CD4-positive, CD25-positive, alpha-beta regulatory T cell (primary cell): ENCODE measurements at regions not wholly inside any gene's neighbourhood (a gene's known extent, or its start where the extent isn't known, plus 50 kb on each side); places are given as distances from the start of the nearest gene placed in this dataset.

Experiments
- ATAC-seq, 2 donors: fragments of 150-1000 bp; cut with Tn5 transposase; one replicate each; pipeline ENCODE4 v1.10.0; 2021; ENCODE audit warnings: low read depth in 2 of 2, moderate number of reproducible peaks in 2 of 2, moderate library complexity in 1 of 2
- DNase-seq, 3 donors: peaks; one replicate each; pipeline versions ENCODE4 v3.0.0 to v3.0.0-alpha.2; 2012 to 2022; ENCODE audit warnings: mixed read lengths in 1 of 3
- H3K27ac ChIP-seq: one replicate; pipeline ENCODE4 v1.7.0; 2013; ENCODE audit warnings: mild to moderate bottlenecking, low read length; ENCODE audit not compliant: insufficient read depth, poor library complexity, severe bottlenecking
- H3K27me3 ChIP-seq: one replicate; pipeline ENCODE4 v1.7.0; 2013; ENCODE audit warnings: low read length; ENCODE audit not compliant: control insufficient read depth, insufficient read depth
- H3K36me3 ChIP-seq: one replicate; pipeline ENCODE4 v1.7.0; 2013; ENCODE audit warnings: mild to moderate bottlenecking, low read length, moderate library complexity; ENCODE audit not compliant: control insufficient read depth, insufficient read depth
- H3K4me1 ChIP-seq: 2 replicates; pipeline ENCODE4 v1.7.0; 2013; ENCODE audit warnings: mild to moderate bottlenecking, low read length; ENCODE audit not compliant: insufficient read depth, control insufficient read depth, poor library complexity, severe bottlenecking
- H3K4me3 ChIP-seq: one replicate; pipeline ENCODE4 v1.7.0; 2013; ENCODE audit warnings: low read depth, mild to moderate bottlenecking, low read length, moderate library complexity
- H3K9me3 ChIP-seq, 2 experiments: 1 replicate in 1 of 2; 2 replicates in 1 of 2; pipeline ENCODE4 v1.7.0; 2013; ENCODE audit warnings: low read length in 2 of 2, mild to moderate bottlenecking in 1 of 2, moderate library complexity in 1 of 2; ENCODE audit not compliant: control insufficient read depth in 2 of 2
- H3K27ac Mint-ChIP-seq, 3 donors: one replicate each; pipeline ENCODE4 v1.8.0; 2020 to 2022; ENCODE audit warnings: mild to moderate bottlenecking in 3 of 3, mixed read lengths in 3 of 3, moderate library complexity in 2 of 3
- H3K27me3 Mint-ChIP-seq: one replicate; pipeline ENCODE4 v1.8.0; 2022; ENCODE audit warnings: mild to moderate bottlenecking, mixed read lengths
- H3K36me3 Mint-ChIP-seq: one replicate; pipeline ENCODE4 v1.8.0; 2020; ENCODE audit warnings: mixed read lengths
- H3K4me1 Mint-ChIP-seq, 4 donors: one replicate each; pipeline ENCODE4 v1.8.0; 2020 to 2022; ENCODE audit warnings: mixed read lengths in 4 of 4, mild to moderate bottlenecking in 1 of 4
- H3K4me3 Mint-ChIP-seq, 4 donors: one replicate each; pipeline ENCODE4 v1.8.0; 2020 to 2022; ENCODE audit warnings: mild to moderate bottlenecking in 4 of 4, mixed read lengths in 4 of 4, moderate library complexity in 3 of 4
- H3K9me3 Mint-ChIP-seq, 7 donors: one replicate each; pipeline ENCODE4 v1.8.0; 2020 to 2022; ENCODE audit warnings: mixed read lengths in 7 of 7, mild to moderate bottlenecking in 3 of 7, moderate library complexity in 2 of 7

DNA sequence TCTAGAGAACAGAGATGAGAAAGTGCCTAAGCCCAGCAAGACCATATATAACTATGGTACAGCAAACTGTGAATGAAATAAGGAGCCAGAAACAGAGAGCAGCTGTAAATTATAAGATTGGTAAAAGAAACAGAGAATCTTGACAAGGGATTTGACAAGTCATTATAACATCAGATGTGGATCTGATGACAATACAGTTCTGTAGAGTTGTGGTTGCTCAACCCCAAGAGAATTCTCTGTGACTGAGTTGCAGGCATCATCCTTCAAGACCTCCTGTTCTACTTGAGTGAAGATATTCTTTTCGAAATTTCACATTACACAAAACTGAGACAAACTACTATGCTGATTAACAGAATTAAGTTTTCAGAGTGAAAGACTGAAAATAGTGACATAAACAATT lies 343.1 kb upstream of the SLC39A10 start:
- H3K9me3 ChIP-seq, result no peaks in the 10 kb centered on the region
- H3K27me3 ChIP-seq, result no peaks in the 10 kb centered on the region
- no peaks in the 10 kb centered on the region for H3K4me1 ChIP-seq
- Mint-ChIP-seq H3K4me1 (peaks cover 5 to 14% (median 9%) of the 10 kb centered on the region in 4 donors), H3K27me3 (peaks cover 8% of the 10 kb centered on the region), H3K4me3 (no peak overlapping the region), H3K36me3 (no peaks in the 10 kb centered on the region), H3K27ac (no peak overlapping the region), H3K9me3 (no peaks in the 10 kb centered on the region)
- H3K4me3 ChIP-seq, result no peak overlapping the region
- ATAC-seq (no peak), DNase-seq (no peak)
- H3K36me3 ChIP-seq, result no peaks in the 10 kb centered on the region
- no peak overlapping the region for H3K27ac ChIP-seq

GRCh38 chr2:195312662-195313061 lies 344.4 kb upstream of the SLC39A10 start:
- no peak overlapping the region for H3K4me3 Mint-ChIP-seq
- no peaks in the 10 kb centered on the region for H3K9me3 Mint-ChIP-seq
- peaks cover 8% of the 10 kb centered on the region for H3K27me3 Mint-ChIP-seq
- H3K4me1 ChIP-seq, result no peaks in the 10 kb centered on the region
- H3K9me3 ChIP-seq, result no peaks in the 10 kb centered on the region
- DNase-seq (peak in 1 of 3 donors; percentile 15), ATAC-seq (no peak)
- H3K27ac ChIP-seq, result no peak overlapping the region
- H3K4me1 Mint-ChIP-seq, result peaks cover 0 to 8% (median 3%) of the 10 kb centered on the region in 4 donors
- no peaks in the 10 kb centered on the region for H3K27me3 ChIP-seq
- no peak overlapping the region for H3K4me3 ChIP-seq
- H3K27ac Mint-ChIP-seq, result no peak overlapping the region
- no peaks in the 10 kb centered on the region for H3K36me3 Mint-ChIP-seq
- H3K36me3 ChIP-seq, result no peaks in the 10 kb centered on the region

GRCh38 chr2:195308163-195308562 lies 348.9 kb upstream of the SLC39A10 start:
- Mint-ChIP-seq H3K36me3 (no peaks in the 10 kb centered on the region), H3K27ac (no peak overlapping the region), H3K4me3 (no peak overlapping the region), H3K4me1 (no peaks in the 10 kb centered on the region), H3K9me3 (no peaks in the 10 kb centered on the region), H3K27me3 (peaks cover 19% of the 10 kb centered on the region)
- Histone ChIP-seq H3K36me3 (no peaks in the 10 kb centered on the region), H3K4me3 (no peak overlapping the region), H3K4me1 (no peaks in the 10 kb centered on the region), H3K27me3 (no peaks in the 10 kb centered on the region), H3K9me3 (no peaks in the 10 kb centered on the region), H3K27ac (no peak overlapping the region)
- no peak for ATAC-seq
- DNase-seq, result no peak

DNA sequence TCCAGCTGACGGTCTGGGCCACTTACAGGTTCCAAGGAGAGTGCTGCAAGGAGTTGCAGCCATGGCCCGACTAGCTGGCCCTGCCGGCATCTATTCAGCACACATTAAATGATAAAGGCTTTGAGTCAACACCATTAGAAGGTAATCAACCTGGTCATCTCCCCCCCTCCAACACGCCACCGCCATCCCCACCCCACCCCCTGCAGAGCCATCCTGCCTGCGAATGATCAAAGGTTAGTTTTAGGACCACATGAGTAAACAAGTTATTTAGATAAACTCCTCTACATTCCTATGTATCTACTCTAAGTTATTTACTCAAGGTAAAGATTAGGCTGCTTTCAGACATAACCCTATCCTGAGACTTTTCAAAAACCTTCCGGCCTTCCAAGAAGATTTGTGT lies 349.3 kb upstream of the SLC39A10 start:
- H3K27me3 Mint-ChIP-seq, result peaks cover 19% of the 10 kb centered on the region
- DNase-seq, result no peak

GRCh38 chr2:195304310-195304709 lies 352.7 kb upstream of the SLC39A10 start:
- H3K27me3 ChIP-seq, result no peaks in the 10 kb centered on the region
- no peaks in the 10 kb centered on the region for H3K9me3 ChIP-seq
- H3K27ac ChIP-seq, result no peak overlapping the region
- no peaks in the 10 kb centered on the region for H3K36me3 Mint-ChIP-seq
- no peaks in the 10 kb centered on the region for H3K36me3 ChIP-seq
- DNase-seq (no peak), ATAC-seq (no peak)
- H3K4me3 ChIP-seq, result no peak overlapping the region
- H3K27ac Mint-ChIP-seq, result peak overlapping the region in 1 of 3 donors; percentile 9
- peaks cover 12% of the 10 kb centered on the region for H3K27me3 Mint-ChIP-seq
- no peaks in the 10 kb centered on the region for H3K9me3 Mint-ChIP-seq
- no peak overlapping the region for H3K4me3 Mint-ChIP-seq
- H3K4me1 ChIP-seq, result no peaks in the 10 kb centered on the region
- no peaks in the 10 kb centered on the region for H3K4me1 Mint-ChIP-seq

More for the DNA sequence above, 349.3 kb upstream of the SLC39A10 start:
- no peak for ATAC-seq
- Mint-ChIP-seq H3K9me3 (no peaks in the 10 kb centered on the region), H3K4me3 (no peak overlapping the region), H3K4me1 (no peaks in the 10 kb centered on the region), H3K27ac (no peak overlapping the region), H3K36me3 (no peaks in the 10 kb centered on the region)
- Histone ChIP-seq H3K36me3 (no peaks in the 10 kb centered on the region), H3K4me1 (no peaks in the 10 kb centered on the region), H3K27me3 (no peaks in the 10 kb centered on the region), H3K4me3 (no peak overlapping the region), H3K9me3 (no peaks in the 10 kb centered on the region), H3K27ac (no peak overlapping the region)

DNA sequence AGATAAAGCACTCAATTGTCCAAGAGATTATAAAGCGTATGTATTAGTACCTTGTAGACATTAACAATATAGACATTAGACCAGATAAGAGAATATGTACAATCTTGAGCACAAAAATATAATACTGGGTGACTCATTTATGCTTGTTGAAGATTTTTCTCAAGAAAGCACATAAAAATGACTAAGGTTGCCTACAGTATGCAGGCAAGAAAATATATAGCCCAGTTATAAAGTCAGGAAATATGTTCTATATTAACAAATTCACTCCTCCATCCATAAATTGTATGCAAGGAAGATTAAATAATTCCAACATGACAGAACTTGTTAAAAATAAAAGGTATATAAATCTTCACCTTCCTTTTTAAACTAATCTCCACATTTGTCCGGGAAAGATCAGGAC lies 356.4 kb upstream of the SLC39A10 start:
- Histone ChIP-seq H3K27me3 (no peaks in the 10 kb centered on the region), H3K4me1 (no peaks in the 10 kb centered on the region), H3K4me3 (no peak overlapping the region), H3K9me3 (no peaks in the 10 kb centered on the region), H3K27ac (no peak overlapping the region), H3K36me3 (no peaks in the 10 kb centered on the region)
- H3K4me3 Mint-ChIP-seq, result no peak overlapping the region
- H3K36me3 Mint-ChIP-seq, result no peaks in the 10 kb centered on the region
- no peak overlapping the region for H3K27ac Mint-ChIP-seq
- H3K27me3 Mint-ChIP-seq, result no peaks in the 10 kb centered on the region
- ATAC-seq (no peak), DNase-seq (no peak)
- H3K9me3 Mint-ChIP-seq, result peaks cover 0 to 4% (median 0%) of the 10 kb centered on the region in 7 donors
- no peaks in the 10 kb centered on the region for H3K4me1 Mint-ChIP-seq

DNA sequence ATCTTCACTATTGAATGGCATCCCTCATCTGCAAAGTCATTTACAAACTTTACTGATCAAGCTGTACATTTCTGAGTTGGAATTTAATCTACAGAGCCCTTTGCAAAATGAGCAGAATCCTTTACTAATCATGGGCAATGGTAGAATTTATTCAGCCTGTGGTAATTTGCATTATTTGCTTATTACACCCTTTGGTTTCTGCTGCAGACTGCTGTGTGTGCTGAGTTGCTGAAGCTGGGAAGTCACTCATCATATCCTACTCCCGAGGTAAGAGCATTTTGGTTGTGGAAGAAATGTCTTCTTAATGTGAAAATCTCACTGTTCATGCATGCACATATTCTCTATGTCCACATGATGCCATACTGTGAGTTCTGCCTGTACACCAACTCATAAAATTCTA lies 357.4 kb upstream of the SLC39A10 start:
- Mint-ChIP-seq H3K9me3 (peaks cover 0 to 5% (median 0%) of the 10 kb centered on the region in 7 donors), H3K4me1 (no peaks in the 10 kb centered on the region), H3K27me3 (peaks cover 4% of the 10 kb centered on the region), H3K27ac (no peak overlapping the region), H3K4me3 (no peak overlapping the region), H3K36me3 (no peaks in the 10 kb centered on the region)
- Histone ChIP-seq H3K36me3 (no peaks in the 10 kb centered on the region), H3K9me3 (no peaks in the 10 kb centered on the region), H3K4me3 (no peak overlapping the region), H3K4me1 (no peaks in the 10 kb centered on the region), H3K27me3 (no peaks in the 10 kb centered on the region), H3K27ac (no peak overlapping the region)
- ATAC-seq, result no peak
- DNase-seq, result no peak

GRCh38 chr2:195296490-195296889 lies 360.5 kb upstream of the SLC39A10 start:
- H3K9me3 ChIP-seq, result no peaks in the 10 kb centered on the region
- no peaks in the 10 kb centered on the region for H3K36me3 ChIP-seq
- H3K4me3 ChIP-seq, result no peak overlapping the region
- H3K4me1 Mint-ChIP-seq, result no peaks in the 10 kb centered on the region
- no peak overlapping the region for H3K27ac Mint-ChIP-seq
- H3K9me3 Mint-ChIP-seq, result peaks cover 0 to 9% (median 3%) of the 10 kb centered on the region in 7 donors
- peaks cover 4% of the 10 kb centered on the region for H3K27me3 Mint-ChIP-seq
- no peak overlapping the region for H3K4me3 Mint-ChIP-seq
- ATAC-seq (no peak), DNase-seq (no peak)
- H3K4me1 ChIP-seq, result no peaks in the 10 kb centered on the region
- no peak overlapping the region for H3K27ac ChIP-seq
- no peaks in the 10 kb centered on the region for H3K36me3 Mint-ChIP-seq
- no peaks in the 10 kb centered on the region for H3K27me3 ChIP-seq
